ENCODE measurements at regions not wholly inside any gene's neighbourhood (a gene's known extent, or its start where the extent isn't known, plus 50 kb on each side); places are given as distances from the start of the nearest gene placed in this dataset.

GRCh38 chr12:34206061-34206785, 183.9 kb downstream of the ALG10 start:
- Mint-ChIP-seq H3K36me3 (ENCODE audit: insufficient read depth in 2 of 2) (no peaks in the 10 kb centered on the region), H3K4me3 (no peak overlapping the region), H3K27ac (no peak overlapping the region), H3K4me1 (ENCODE audit: low read depth) (no peaks in the 10 kb centered on the region), H3K9me3 (no peaks in the 10 kb centered on the region), H3K27me3 (ENCODE audit: low read depth) (no peaks in the 10 kb centered on the region)
- ATAC-seq (replicated peaks in 1 of 2): no peak
- no peak for DNase-seq

DNA sequence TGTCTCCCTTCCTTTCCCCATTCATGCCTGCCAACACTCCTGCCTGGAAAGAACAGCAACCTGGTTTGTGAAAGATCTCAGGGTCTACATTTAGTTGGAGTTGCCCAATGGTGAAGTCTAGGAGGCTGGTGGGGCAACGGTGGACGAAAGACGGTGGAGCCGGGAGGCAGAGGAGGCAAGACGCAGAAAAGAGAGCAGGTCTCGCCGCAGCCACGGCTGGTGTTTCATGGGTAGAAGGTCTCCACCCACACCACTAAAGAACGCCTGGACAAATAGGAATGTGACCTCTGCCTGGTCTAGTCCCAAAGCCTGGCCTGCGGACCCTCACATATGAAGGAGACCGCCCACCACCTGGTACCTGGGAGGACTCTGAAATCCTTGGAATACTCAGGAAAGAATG, 185.6 kb downstream of the ALG10 start:
- no peak overlapping the region for H3K27ac Mint-ChIP-seq
- H3K27me3 Mint-ChIP-seq (ENCODE audit: low read depth): no peaks in the 10 kb centered on the region
- no peaks in the 10 kb centered on the region for H3K9me3 Mint-ChIP-seq
- no peak for DNase-seq
- H3K4me3 Mint-ChIP-seq: no peak overlapping the region
- no peaks in the 10 kb centered on the region for H3K36me3 Mint-ChIP-seq (ENCODE audit: insufficient read depth in 2 of 2)
- H3K4me1 Mint-ChIP-seq (ENCODE audit: low read depth): no peaks in the 10 kb centered on the region
- no peak for ATAC-seq (replicated peaks in 1 of 2)

GRCh38 chr12:34208331-34209258, 186.3 kb downstream of the ALG10 start:
- H3K36me3 Mint-ChIP-seq (ENCODE audit: insufficient read depth in 2 of 2): no peaks in the 10 kb centered on the region
- no peaks in the 10 kb centered on the region for H3K4me1 Mint-ChIP-seq (ENCODE audit: low read depth)
- no peak overlapping the region for H3K4me3 Mint-ChIP-seq
- ATAC-seq (replicated peaks in 1 of 2) (no peak), DNase-seq (no peak)
- no peaks in the 10 kb centered on the region for H3K27me3 Mint-ChIP-seq (ENCODE audit: low read depth)
- no peaks in the 10 kb centered on the region for H3K9me3 Mint-ChIP-seq
- H3K27ac Mint-ChIP-seq: no peak overlapping the region

- Mint-ChIP-seq H3K4me1 (ENCODE audit: low read depth) (no peaks in the 10 kb centered on the region), H3K36me3 (ENCODE audit: insufficient read depth in 2 of 2) (no peaks in the 10 kb centered on the region), H3K4me3 (no peak overlapping the region), H3K27me3 (ENCODE audit: low read depth) (no peaks in the 10 kb centered on the region), H3K9me3 (no peaks in the 10 kb centered on the region), H3K27ac (no peak overlapping the region)
- DNase-seq: no peak
- ATAC-seq (replicated peaks in 1 of 2): no peak
Observed at GRCh38 chr12:34209259-34209835, 187.1 kb downstream of the ALG10 start.

- no peaks in the 10 kb centered on the region for H3K27me3 Mint-ChIP-seq (ENCODE audit: low read depth)
- H3K36me3 Mint-ChIP-seq (ENCODE audit: insufficient read depth in 2 of 2): no peaks in the 10 kb centered on the region
- DNase-seq: no peak
- no peaks in the 10 kb centered on the region for H3K9me3 Mint-ChIP-seq
- H3K4me1 Mint-ChIP-seq (ENCODE audit: low read depth): no peaks in the 10 kb centered on the region
- H3K4me3 Mint-ChIP-seq: no peak overlapping the region
- ATAC-seq (replicated peaks in 1 of 2): no peak
- no peak overlapping the region for H3K27ac Mint-ChIP-seq
Observed at GRCh38 chr12:34210183-34210582, 187.9 kb downstream of the ALG10 start.

DNA sequence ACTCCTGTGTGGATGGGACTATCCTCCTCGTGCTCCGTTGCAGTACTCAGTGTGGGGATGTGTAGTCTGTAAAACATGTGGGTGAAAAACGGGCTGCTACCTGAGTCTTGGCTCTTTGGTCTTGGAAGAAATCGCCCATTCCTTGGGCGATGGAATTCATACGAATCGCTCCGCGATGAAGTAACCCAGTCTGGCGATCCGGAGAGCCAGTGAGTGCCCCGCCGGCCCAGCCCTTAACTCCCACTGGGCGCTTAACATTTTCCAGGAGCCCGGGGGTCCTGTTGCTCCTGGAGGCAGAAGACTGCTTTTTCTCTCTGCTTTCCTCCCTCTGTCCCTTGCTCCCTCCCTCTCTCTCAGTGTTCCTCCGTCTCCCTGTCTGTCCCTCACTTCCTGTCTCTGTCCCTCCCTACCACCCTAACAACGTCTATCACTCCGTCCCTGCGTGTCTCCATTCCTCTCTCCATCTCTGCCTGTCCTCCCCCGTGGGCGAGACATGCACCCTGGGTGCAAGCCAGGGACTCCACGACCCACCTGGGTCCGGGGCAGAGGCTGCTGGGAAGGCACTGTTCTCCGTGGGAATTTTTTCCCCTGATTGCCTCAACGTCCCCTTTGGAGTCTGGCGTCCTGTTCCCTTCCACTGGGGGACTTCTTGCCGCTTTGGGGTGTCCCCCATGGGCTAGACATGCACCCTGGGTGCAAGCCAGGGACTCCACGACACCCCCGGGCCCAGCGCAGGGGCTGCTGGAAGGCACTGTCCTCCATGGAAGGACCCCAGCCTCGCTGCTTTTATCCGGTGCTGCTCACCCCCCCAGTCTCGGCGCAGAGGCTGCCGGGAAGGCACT, 188.6 kb downstream of the ALG10 start:
- no peak overlapping the region for H3K27ac Mint-ChIP-seq
- DNase-seq (no peak), ATAC-seq (replicated peaks in 1 of 2) (no peak)
- no peaks in the 10 kb centered on the region for H3K4me1 Mint-ChIP-seq (ENCODE audit: low read depth)
- no peaks in the 10 kb centered on the region for H3K9me3 Mint-ChIP-seq
- H3K36me3 Mint-ChIP-seq (ENCODE audit: insufficient read depth in 2 of 2): no peaks in the 10 kb centered on the region
- no peak overlapping the region for H3K4me3 Mint-ChIP-seq
- no peaks in the 10 kb centered on the region for H3K27me3 Mint-ChIP-seq (ENCODE audit: low read depth)

- DNase-seq (no peak), ATAC-seq (replicated peaks in 1 of 2) (no peak)
- Mint-ChIP-seq H3K4me3 (no peak overlapping the region), H3K9me3 (no peaks in the 10 kb centered on the region), H3K27me3 (ENCODE audit: low read depth) (peaks cover 7% of the 10 kb centered on the region), H3K4me1 (ENCODE audit: low read depth) (no peaks in the 10 kb centered on the region), H3K36me3 (ENCODE audit: insufficient read depth in 2 of 2) (no peaks in the 10 kb centered on the region), H3K27ac (no peak overlapping the region)
Observed at GRCh38 chr12:34212651-34213050, 190.4 kb downstream of the ALG10 start.

DNA sequence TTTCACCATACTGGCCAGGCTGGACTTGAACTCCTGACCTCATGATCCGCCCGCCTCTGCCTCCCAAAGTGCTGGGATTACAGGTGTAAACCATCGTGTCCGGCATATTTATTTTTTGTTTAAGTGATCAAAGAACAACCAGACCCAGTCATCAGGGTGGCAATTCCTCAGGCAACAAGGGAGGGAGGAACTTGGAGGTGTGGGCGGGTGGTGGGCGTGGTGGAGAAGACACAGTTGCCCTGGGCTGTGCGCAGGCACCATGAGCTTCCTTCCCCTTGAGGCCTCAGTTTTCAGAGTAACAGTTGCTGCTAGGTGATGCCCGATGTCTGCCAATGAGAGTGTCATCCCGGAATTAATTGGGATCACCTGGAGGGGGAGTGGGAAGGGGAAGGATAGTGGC, 191.7 kb downstream of the ALG10 start:
- Mint-ChIP-seq H3K27ac (no peak overlapping the region), H3K4me3 (no peak overlapping the region), H3K27me3 (ENCODE audit: low read depth) (peaks cover 13% of the 10 kb centered on the region), H3K4me1 (ENCODE audit: low read depth) (no peaks in the 10 kb centered on the region), H3K9me3 (no peaks in the 10 kb centered on the region), H3K36me3 (ENCODE audit: insufficient read depth in 2 of 2) (peaks cover 0 to 2% of the 10 kb centered on the region in 2 donors)
- DNase-seq (no peak), ATAC-seq (replicated peaks in 1 of 2) (no peak)

DNA sequence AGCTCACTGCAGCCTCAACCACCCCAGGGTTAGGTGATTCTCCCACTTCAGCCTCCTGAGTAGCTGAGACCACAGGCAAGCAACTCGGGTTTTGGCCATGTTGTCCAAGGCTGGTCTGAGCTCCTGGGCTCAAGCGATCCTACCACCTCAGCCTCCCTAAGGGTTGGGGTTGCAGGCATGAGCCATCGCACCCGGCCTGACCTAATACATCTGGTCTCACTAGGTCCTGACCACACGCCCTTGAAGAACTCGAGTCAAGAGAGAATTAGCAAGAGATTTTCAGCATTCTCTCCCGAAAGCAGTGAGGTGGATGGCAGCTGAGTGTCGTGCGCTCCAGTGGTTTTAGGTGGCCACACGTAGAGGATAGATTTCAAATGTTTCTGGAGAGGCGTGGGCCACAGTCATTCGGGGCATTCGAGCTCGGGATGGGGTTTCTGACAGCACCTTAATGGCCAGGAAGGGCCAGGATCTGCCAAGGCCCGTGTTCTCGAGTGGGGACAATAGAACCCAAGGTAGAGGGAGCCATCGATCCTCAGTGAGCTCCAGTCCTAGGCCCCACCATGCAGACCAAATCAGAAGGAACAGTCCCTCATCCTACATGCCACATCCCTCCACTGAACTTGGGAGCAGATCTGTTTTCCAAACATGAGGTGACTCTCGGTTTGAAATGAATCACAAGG, 193.1 kb downstream of the ALG10 start:
- no peaks in the 10 kb centered on the region for H3K4me1 Mint-ChIP-seq (ENCODE audit: low read depth)
- H3K4me3 Mint-ChIP-seq: no peak overlapping the region
- no peak overlapping the region for H3K27ac Mint-ChIP-seq
- H3K9me3 Mint-ChIP-seq: no peaks in the 10 kb centered on the region
- peaks cover 16% of the 10 kb centered on the region for H3K27me3 Mint-ChIP-seq (ENCODE audit: low read depth)
- H3K36me3 Mint-ChIP-seq (ENCODE audit: insufficient read depth in 2 of 2): peaks cover 0 to 2% of the 10 kb centered on the region in 2 donors
- no peak for ATAC-seq (replicated peaks in 1 of 2)
- DNase-seq: no peak

- H3K4me1 Mint-ChIP-seq (ENCODE audit: low read depth): no peaks in the 10 kb centered on the region
- peaks cover 18% of the 10 kb centered on the region for H3K27me3 Mint-ChIP-seq (ENCODE audit: low read depth)
- H3K27ac Mint-ChIP-seq: no peak overlapping the region
Observed at GRCh38 chr12:34215893-34216285, 193.6 kb downstream of the ALG10 start.

DNA sequence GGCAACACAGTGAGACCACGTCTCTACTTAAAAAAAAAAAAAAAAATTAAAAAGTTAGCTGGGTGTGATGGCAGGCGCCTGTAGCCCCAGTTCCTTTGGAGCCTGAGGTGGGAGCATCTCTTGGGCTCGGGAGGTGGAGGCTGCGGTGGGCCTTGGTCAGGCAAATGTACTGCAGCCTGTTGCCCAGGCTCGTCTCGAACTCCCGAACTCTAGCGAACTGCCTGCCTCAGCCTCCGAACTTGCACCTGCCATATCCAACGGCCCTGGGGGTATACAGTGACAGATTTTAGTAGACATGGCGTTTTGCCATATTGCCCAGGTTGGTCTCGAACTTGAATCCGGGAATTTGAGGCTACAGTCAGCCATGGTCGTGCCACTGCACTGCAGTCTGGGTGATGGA, 195.4 kb downstream of the ALG10 start:
- DNase-seq (no peak), ATAC-seq (replicated peaks in 1 of 2) (no peak)
- Mint-ChIP-seq H3K4me1 (ENCODE audit: low read depth) (no peaks in the 10 kb centered on the region), H3K27me3 (ENCODE audit: low read depth) (peaks cover 22% of the 10 kb centered on the region), H3K4me3 (no peak overlapping the region), H3K9me3 (no peaks in the 10 kb centered on the region), H3K36me3 (ENCODE audit: insufficient read depth in 2 of 2) (peaks cover 0 to 2% of the 10 kb centered on the region in 2 donors), H3K27ac (no peak overlapping the region)

More at GRCh38 chr12:34215893-34216285, 193.6 kb downstream of the ALG10 start:
- no peaks in the 10 kb centered on the region for H3K9me3 Mint-ChIP-seq
- ATAC-seq (replicated peaks in 1 of 2) (no peak), DNase-seq (no peak)
- H3K4me3 Mint-ChIP-seq: no peak overlapping the region
- peaks cover 0 to 2% of the 10 kb centered on the region in 2 donors for H3K36me3 Mint-ChIP-seq (ENCODE audit: insufficient read depth in 2 of 2)

All from activated T-cell treated with anti-CD3 and anti-CD28 coated beads, Interleukin-2, amount 50 U/mL, for 72 hours (primary cell).